ENCODE measurements at regions not wholly inside any gene's neighbourhood (a gene's known extent, or its start where the extent isn't known, plus 50 kb on each side); places are given as distances from the start of the nearest gene placed in this dataset.
"Not testable (repeated sequence)": the region's sequence is repeated elsewhere in the genome, so short reads cannot be mapped to it uniquely, and the experiment has no call there.

DNA sequence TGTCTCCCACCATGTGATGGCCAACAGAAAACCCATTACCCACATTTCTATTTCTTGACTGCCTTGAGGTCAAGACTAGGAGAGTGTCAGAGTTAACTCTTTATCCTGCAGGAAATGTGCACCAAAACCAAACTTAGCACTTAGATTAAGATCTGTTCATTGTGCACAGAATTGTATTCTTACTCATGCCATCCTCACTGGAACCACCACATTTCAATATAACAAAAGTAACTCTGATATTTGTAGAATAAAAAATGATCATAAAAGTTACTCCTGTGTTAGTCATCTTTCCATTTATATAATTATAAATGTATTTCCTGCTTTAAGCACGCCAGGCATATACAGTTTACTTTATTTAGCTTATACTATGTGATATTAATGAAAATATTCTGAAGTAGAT, 193.0 kb upstream of the DPYD start:
- DNase-seq (ENCODE audit: low spot score), result no peak

DNA sequence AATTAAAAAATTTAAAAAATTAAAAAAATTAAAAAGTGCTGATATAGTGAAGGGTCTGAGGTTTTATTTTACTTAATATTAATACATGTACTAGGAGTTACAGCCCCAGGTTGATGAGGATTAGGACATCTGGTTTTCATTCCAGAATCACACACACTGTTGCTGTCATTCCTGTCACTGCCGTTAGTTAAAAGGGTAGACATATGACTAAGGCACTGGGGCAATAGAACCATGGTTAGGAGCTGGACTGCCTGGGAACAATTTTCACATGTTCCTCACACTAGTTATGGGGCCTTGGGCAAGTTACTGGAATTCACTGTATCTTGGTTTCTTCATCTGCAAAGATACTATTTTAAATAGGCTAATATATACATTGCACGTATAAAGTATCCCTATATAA, 191.8 kb upstream of the DPYD start:
- DNase-seq (ENCODE audit: low spot score), result no peak

DNA sequence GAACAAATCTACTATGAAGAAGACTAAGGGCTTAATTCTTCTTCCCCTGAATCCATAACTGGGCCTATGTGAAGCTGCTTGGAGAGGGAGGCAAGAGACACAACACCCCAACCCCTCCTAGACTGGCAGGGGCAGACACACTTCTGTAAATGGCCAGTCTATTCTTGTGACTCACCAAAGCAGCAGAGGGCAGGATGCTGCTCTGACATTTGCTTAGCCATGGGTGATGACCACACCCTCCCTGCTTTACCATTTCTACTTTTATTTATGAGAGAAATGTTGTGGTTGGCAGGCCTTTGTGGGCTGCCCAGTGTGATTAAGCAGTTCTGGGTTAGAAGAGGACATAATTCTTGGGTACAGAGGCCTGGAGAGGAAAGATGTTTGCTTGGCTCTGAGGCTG, 189.8 kb upstream of the DPYD start:
- no peak for DNase-seq (ENCODE audit: low spot score)

DNA sequence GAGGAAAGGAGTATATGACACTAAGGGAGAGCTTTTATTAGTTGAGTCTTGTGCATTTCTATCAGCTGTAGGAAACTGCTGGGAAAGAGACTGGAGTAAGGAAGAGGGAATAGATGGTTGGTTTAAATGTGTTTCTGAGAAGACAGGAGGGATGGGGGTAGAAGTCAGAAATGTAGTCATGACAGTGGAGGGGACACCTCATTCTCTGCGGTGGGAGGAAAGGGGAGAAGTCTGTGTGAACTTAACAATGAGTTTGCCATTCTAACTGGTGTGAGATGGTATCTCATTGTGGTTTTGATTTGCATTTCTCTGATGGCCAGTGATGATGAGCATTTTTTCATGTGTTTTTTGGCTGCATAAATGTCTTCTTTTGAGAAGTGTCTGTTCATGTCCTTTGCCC, 187.5 kb upstream of the DPYD start:
- not testable (repeated sequence) for DNase-seq (ENCODE audit: low spot score)

DNA sequence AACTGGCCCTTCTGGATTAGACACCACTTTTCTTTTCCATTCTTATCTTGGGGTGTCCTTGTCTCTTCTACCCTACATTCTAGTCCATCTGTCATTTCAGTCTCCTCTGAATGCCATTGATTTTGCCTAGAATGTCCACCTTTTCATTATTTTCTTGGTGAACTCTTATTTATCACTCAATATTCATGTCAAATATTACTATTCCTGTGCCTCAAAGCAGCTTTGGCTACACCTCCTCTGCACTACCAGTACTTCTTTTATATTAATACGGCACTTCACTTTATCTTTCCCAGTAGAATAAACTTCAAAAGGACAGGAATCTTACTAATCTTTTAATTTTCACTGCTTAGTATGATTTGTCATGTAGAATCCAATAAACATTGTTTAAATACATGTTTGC, 186.4 kb upstream of the DPYD start:
- DNase-seq (ENCODE audit: low spot score), result no peak

DNA sequence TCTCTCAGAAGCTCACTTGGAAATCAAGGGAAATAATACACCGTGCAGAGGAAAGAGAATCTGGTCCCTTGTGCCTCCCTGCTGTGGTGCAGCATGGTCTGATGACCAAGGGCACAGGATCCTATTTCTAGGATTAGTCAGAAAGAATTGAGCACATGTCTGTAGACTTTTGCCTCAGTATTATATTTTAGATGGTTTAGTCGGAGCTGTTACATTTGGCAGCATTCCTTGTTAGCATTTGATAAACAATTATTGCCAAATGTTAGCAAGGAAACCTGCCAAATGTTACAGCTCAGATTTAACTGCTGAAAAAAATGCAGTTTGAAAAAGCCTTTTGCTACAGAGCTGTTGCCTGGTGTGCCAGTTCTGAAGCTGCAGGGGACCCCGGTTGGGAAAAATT, 183.5 kb upstream of the DPYD start:
- DNase-seq (ENCODE audit: low spot score), result no peak

DNA sequence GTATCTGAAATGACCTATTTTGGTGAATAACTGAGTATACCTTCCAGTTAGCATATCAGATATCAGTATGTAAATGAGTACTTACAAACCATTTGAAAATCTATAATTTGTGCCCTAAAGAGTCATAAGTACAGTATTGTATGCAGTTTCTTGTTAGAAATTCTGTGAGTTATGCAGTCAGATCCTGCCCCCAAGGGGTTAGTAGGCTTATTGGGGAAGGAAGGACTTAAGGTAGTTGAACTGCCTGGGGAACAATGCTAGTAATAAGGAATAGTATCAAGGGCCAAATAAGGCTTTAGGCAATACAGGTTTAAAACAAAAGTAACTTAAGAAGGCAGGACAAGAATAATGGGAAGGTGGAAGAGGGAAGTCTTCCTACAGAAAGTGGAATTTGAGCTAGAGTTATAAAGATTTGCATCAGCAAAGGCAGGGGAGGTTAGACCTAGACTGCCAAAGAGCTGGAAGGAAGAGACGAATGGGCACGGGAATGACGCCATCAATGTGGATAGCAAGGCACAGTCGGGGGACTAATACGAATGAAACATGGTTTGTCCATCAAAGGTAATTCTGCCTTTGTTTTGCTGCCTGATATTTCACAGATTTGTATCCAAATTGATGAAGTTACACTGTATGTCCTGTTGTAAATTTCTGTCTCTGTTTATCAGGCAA, 182.9 kb upstream of the DPYD start:
- no peak for DNase-seq (ENCODE audit: low spot score)

DNA sequence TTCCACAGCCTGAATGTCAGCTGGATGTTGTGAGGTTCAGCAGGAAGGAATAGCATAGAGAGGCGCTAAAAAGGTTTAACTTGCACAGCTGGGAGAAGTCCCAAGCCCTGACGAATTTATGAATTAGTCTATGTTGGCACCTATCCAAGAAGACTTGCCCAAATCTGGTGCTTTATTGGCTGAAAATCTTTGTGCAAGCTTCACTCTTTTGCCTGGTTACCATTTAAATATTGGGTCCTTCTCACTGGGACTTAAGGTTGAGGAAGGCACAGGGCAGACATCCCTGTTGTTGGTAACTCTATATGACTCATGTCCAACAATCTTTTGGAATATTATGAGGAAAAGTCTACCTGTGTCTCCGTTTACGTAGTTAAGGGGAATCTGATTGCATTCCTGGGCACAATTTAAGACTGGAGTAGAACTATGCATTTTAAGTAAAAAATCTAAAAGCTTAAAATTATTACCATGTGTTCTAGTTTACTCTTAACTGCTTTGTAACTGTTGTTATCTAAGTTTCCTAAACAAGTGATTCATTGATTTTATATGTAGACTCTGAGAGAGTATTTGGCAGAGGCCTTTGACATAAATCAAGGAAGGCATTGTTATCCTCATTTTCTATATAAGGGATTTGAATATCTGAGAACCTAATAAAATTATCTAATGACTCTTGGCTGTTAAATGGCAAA, 181.7 kb upstream of the DPYD start:
- no peak for DNase-seq (ENCODE audit: low spot score)

DNA sequence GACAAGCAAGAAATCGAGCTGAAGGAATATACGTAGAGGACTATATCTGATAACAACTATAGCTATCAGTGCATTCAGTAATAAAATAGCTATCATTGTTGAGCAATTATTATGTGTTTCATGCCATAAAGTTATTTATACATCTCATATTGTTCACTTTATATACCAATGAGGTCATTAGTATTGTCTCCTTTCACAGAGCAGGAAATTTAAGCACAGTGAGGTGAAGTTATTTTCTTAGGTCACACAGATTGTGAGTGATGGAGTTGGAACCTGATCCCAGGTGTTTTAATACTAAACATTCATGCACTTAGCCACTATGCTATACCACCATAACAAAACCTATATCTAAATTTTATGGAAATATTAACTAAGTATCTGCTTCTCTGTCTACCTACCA, 180.5 kb upstream of the DPYD start:
- no peak for DNase-seq (ENCODE audit: low spot score)

DNA sequence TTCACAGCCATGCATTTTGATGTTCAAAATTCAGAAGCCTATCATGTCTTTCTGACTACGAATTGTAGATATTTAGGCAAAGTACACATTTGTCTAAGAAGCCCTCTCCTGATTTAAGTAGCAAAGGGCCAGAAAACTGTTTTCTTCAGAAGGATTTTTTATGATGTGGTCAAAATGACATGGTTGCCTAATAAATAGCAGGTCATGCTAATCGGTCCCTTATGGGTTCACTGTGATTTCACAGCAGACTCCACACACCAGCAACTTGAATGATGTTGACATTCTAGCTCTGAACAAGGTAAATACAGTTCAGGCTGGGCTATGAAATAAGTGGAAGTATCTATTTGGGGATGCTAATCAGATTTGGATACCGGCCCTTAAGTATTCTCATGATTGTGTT, 178.7 kb upstream of the DPYD start:
- no peak for DNase-seq (ENCODE audit: low spot score)

DNA sequence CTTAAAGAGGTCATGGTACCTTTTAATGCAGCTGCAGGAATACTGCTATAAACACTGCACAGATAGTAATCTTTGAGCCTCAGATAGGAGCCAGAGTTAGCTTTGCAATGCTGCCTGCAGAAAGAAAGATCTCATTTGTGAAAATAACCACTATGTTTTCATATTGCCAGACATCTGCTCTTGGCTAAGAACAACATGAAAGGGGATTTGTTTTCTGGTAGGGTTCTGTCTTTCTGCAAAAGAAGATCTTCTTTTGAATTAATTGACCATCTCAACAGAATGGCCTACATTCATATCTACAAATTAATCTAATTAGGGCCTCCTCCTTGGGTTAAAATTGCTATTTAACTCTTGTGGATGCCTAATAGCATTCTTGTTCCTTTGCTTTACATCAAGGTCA, 177.6 kb upstream of the DPYD start:
- no peak for DNase-seq (ENCODE audit: low spot score)

DNA sequence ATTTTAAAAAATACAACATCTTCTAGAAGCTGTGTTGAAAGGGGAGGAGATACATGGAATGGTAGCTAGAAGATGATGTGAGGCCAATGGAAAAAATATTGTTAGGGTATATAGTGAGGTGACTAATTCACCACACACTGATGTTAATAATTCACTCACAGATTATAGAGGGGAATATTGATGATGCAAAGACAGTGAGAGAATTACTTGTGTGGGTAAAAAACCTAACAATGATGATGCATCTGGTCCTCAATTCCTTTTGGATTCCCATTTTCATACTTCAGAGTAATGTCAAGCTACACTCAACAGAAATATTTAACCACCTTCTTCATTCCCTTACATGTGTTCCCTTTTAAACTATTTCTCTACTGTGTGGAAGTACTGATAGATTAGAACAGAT, 169.5 kb upstream of the DPYD start:
- no peak for DNase-seq (ENCODE audit: low spot score)

DNA sequence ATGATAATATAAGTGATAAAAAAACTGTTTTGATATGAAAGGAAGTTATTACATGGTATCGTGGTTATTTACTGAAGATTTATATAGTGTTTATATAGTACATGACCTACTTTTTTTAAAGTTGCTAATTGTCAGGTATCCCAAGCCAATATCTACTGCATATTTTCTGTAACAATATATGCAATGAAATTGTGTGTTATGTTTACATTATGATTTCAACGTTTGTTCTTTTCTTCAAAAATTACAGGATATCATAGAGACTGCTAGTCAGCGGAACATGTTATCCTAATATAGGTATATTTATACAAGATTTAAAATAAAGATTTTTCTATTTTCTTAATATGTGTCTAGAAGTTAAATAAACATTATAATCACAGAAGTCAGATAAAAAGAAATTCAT, 167.5 kb upstream of the DPYD start:
- DNase-seq (ENCODE audit: low spot score), result no peak

DNA sequence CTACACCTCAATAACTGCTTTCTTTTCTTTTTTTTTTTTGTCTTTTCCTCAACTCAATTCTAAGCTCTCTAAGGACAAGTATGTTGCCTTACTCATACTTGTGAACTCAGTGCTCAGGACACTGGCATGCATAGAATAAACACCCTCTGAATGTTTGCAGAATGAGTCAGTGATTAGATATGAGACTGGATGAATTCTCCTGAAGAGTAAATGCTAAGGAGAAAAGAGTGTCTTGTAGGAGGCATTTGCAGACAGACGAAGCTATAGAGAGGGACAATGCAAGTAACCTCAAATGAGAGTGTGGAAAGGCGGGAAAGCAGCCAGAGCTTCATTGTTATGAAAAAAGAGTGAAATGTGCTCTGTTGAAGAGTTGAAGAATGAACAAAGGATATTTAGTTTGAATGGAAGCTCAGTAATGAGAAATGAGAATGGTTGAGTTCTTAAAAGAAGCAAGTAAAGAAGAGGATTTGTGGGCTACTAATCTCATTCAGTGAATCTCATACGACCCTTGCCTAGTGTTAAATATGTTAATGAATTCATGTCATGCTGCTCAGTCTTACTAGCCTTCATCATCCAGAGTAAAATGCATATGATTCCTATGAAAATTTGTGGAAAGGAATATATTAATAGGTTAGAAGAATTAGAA, 166.1 kb upstream of the DPYD start:
- DNase-seq (ENCODE audit: low spot score), result no peak

DNA sequence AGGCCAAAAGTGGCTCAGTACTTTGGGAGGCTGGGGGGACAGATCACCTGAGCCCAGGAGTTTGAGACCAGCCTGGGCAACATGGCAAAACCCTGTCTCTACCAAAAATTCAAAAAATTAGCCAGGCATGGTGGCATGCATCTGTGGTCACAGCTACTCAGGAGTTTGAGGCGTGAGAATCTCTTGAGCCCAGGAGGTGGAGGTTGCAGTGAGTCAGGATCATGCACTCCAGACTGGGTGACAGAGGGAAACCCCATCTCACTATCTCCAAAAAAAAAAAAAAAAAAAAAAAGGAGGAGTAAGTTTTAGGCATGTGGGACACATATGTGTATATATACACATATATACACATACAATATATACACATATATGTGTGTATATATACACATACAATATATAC, 165.3 kb upstream of the DPYD start:
- no peak for DNase-seq (ENCODE audit: low spot score)

DNA sequence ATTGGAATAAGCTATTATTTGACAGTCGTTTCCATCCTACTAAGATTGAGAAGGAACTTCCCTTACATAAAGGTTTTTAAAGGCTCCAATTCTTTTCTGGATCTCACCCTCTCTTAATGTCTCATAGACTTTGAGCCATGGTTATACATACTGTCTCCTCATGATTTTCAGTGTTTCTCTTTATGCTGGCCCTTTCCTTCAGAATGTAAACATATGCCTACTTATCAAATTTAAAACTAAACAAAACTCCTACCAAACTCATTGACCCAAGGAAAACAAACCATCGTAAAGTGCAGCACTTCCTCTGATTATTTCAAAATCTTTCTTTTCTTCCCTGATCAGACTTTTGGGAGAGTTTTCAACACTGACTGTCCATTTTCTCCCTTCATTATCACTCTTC, 163.4 kb upstream of the DPYD start:
- no peak for DNase-seq (ENCODE audit: low spot score)

DNA sequence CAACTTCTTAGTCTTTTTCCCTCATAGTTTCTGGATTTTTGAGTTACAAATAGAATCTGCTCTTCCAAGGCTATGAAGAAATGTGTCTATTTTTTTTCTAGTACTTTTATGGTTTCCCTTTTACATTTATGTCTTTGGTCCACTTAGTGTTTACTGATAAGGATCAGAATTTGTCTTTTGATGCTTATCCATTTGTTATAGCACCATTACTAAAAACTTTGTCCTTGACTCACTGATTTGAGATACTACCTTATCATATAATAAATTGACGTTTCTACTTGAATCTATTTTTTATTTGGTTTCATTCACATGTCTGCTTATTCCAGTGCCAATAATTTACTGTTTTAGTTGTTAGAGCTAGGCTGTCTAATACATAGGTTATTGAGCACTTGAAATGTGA, 161.1 kb upstream of the DPYD start:
- DNase-seq (ENCODE audit: low spot score), result no peak

DNA sequence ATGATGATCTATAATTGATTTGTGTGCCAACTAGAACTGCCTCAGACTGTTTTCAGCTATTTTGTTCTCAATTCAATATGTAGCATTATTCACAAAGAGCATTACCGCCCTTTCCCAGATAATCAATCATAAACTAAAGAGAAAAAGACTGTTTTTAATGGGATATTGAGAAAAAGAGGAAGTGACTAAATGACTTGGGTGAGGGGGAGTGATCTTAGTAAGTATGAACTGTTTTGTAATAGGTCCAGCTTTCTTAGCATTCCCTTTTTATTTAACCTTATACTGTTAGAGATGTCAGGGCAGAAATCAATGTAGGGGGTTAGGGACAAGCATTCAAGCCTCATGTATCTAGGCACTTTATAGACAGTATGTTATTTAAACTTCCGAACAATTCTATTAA, 157.8 kb upstream of the DPYD start:
- no peak for DNase-seq (ENCODE audit: low spot score)

DNA sequence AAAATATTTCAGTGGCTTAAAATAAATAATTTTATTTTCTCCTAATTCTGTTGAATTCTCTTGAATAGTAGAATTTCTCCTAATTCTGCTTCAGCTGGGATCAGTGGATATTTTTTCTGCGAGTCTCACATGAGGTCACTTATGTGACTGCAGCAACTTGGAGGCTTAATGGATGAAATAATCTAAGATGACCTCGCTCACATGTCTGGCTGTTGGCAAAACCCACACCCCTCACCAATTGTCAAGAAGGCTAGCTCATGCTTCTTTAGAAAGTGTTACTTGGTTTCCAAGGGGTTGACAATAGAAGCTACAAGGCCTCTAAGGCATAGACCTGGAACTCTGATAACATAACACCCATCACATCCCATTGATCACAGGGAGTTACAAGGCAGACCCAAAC, 156.9 kb upstream of the DPYD start:
- DNase-seq (ENCODE audit: low spot score), result no peak

DNA sequence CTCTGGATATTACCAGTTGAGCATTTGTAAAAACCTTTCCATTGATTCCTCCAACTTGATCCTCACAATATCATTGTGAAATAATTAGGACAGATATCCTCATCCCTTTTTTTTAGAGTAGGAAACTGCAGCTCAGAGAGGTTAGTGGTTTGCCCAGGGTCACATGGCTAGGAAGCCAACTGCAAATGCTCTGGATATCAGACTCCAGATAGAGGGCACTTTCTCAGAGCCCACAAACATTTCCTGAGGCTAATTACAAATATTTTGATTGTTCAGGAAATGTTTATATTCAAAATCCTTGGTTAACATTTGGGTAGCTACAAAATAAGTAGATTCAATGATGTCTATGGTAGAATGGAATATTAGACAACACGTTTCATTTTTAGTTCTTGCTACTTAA, 154.8 kb upstream of the DPYD start:
- no peak for DNase-seq (ENCODE audit: low spot score)

DNA sequence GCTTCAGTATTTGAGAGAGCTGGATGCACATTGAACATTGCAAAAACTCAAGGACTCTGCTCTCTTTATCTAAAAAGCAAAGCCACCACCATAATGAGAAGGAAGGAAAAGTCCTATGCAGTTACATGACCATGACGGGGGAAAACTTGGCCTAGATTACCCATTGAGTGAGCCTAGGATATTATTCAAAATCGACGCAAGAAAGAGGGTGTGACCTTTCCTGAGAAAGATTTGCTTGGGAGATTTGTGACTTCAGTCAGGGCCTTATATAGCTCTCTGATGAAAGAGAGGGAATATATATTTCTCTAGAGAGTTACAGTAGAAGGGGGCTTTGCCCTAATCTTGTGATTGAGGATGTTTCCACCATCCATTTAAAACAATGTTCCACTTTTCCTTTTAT, 153.0 kb upstream of the DPYD start:
- no peak for DNase-seq (ENCODE audit: low spot score)

DNA sequence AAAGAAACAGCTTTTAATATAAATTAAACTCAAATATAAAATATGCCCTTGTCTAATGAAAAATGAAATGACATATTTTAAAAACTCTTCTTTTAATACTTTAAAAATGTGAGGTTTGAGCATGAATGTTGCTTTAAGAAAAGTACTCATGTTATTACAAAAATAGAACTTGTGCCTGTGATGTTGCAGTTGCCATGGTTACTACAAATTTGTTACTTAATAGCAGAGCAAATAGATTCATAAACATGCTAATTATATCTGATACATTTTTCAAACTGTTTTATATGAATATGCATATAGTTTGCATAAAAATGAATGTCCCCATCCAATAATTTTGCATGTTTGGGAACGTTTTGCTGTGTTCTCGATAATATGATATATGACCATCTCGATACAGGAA, 152.3 kb upstream of the DPYD start:
- no peak for DNase-seq (ENCODE audit: low spot score)

DNA sequence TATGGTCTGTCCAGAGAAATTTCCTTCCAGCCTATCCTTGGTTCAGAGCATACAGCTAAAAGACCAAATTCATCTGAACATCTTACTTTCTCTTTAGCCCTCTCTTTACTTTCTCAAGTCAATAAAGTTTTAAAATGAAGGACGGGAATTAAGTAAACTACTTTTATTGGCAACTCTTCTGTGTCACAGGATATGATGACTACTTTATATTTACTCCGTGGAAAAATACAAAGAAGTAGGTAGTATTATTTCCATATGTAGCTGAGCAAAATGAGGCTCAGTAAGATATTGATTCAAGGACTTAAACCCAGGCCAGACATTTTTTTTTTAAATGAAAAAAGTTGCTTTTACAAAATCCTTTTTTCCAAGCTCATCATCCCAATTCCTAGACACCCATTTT, 151.2 kb upstream of the DPYD start:
- no peak for DNase-seq (ENCODE audit: low spot score)

DNA sequence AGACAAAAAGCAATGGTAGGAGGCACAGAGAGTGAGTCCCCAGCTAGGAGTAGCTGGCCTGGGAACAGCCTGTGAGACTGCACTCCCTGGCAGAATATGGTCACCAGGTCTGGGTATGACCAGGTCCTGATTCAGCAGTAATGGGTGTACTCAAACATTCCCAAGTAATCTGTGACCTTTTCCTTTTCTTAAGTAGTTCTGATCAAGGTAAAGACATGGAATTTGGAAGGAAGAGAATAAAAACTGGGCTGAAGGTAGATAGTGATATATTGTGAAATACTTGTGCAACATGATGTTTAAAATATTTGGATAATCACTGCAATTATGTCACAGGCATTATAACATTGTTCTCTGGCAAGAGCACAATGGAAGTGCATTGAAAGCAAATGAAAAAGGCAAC, 147.2 kb upstream of the DPYD start:
- no peak for DNase-seq (ENCODE audit: low spot score)
